SK-N-DZ (cell line): ENCODE measurements at regions not wholly inside any gene's neighbourhood (a gene's known extent, or its start where the extent isn't known, plus 50 kb on each side); places are given as distances from the start of the nearest gene placed in this dataset.
"Not testable (repeated sequence)": the region's sequence is repeated elsewhere in the genome, so short reads cannot be mapped to it uniquely, and the experiment has no call there.

ENCODE experiments used
- DNase-seq: peaks from one replicate; pipeline ENCODE4 v3.0.0-alpha.2; 2015; ENCODE audit warnings: low spot score

DNA sequence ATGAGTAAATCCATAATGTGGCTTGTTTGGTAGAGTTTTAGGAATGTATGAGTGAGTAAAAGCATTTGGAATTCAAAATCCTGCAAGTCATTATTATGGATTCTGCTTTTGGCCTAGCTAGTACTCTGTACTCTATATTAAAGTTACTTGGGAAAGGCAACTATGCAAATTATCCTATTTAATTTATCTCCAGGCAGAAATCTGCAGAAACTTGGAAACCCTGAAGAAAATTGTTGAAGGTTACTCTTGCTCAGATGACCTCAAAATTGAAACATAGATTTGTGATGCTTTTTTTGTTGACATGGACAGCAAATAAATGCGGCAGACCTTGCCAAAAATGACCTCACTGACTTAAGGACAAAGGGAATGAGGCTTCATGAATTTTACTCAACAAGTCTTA lies 477.1 kb upstream of the EYS start:
- DNase-seq: no peak

DNA sequence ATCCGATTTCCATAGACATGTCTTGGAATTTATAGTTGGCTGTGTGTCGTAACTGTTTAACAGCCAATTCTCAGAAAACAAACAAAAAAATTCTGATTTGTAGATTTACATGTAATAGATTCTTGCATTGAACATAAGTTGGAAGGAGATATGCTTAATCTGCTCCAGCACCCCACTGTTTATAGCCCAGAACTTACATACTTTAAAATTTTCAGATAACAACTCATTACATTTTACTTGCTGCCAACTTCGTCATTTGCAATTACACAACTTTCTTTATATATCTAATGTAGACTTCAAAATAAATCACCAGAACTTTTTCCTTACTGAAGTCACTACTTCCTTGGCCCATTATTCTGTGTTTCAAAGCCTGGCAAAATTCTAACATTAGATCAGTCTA lies 472.3 kb upstream of the EYS start:
- DNase-seq: no peak

DNA sequence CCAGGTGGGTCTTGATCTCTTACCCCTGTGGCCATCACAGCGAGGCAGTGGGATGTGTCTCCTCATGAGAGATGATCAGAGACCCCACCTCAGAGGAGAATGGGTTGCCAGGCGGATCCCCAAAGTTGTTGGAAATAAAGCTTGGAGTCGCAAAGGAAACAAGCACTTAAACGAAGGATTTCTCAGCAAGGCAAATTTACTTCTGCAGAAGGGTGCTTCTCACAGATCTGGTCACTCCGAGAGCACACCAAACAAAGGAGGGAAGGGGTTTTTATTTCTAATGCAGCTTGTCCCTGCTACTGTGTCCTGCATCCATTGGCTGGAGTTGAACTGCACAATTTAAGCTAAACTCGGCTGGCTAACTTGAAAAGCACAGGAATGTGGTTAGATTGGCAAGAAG lies 466.6 kb upstream of the EYS start:
- no peak for DNase-seq

DNA sequence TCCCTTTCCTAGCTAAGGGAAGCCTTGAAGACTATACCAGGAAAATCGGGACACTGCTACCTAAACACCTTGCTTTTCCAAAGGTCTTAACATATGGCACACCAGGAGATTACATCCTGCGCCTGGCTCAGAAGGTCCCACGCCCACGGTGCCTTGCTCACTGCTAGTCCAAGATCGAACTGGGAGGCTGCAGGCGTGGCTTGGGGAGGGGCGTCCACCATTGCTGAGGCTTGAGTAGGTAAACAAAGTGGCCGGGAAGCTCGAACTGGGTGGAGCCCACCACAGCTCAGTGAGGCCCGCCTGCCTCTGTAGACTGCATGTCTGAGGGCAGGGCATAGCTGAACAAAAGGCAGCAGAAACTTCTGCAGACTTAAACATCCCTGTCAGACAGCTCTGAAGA lies 459.7 kb upstream of the EYS start:
- not testable (repeated sequence) for DNase-seq

DNA sequence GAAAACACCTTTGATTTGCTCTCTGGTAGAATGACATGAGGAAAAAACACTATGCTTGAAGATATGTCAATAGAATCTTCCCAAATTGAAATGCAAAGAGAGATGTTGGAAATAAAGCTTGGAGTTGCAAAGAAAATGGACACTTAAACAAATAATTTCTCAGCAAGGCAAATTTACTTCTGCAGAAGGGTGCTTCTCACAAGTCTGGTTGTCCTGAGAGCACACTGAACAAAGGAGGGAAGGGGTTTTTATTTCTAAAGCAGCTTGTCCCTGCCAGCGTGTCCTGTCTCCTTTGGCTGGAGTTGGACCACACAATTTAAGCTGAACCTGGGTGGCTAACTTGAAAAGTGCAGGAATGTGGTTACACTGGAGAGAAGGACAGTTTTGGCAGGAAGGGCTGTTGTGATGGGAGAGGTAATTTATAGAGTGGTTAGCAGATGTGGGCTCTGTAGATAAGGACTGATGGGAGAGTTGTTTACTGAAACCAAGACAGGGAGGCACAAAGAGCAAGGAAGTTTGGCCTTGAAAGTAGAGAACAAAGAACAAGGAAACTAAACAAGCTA lies 454.6 kb upstream of the EYS start:
- DNase-seq: no peak

GRCh38 chr6:66159937-66160336 lies 452.9 kb upstream of the EYS start:
- DNase-seq: no peak

- no peak for DNase-seq
Measured at GRCh38 chr6:66153247-66153646, 446.2 kb upstream of the EYS start.

DNA sequence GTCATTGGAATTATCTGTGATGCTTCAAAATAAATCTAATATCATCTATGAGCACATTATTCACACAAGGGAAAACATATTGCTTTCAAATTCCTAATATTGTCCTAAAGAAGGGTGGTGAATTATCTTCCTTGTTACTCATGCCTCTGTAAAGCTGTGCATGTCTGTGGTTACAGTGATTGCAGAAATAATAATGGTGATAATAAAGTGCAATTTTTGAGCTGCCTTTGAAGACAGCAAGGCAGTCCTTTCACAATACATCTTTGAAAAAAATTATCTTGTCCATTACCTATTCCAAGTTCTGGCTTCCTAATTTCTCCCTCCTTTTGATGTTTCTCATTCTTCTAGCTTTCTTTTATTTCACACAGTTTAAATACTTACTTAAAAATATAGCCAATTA lies 442.1 kb upstream of the EYS start:
- DNase-seq: no peak

DNA sequence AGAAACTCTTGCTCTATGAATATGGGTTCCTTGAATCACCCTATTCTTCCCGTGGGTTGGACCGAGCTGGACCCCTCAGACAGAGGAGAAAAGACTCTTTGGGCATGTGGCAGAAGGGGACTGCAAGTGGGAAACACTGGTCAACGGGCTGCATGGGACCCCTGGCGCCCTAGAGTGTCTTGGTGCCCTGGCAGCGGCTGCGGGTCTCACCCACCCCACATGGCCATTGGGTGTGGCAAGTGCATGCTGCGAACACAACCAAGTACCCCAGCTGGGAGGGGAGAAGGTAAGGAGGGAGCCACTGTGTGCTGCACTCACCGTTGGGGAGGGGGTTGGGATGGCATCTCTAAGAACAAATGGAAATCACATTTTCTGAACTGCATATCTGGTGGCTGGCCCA lies 438.8 kb upstream of the EYS start:
- DNase-seq: no peak

DNA sequence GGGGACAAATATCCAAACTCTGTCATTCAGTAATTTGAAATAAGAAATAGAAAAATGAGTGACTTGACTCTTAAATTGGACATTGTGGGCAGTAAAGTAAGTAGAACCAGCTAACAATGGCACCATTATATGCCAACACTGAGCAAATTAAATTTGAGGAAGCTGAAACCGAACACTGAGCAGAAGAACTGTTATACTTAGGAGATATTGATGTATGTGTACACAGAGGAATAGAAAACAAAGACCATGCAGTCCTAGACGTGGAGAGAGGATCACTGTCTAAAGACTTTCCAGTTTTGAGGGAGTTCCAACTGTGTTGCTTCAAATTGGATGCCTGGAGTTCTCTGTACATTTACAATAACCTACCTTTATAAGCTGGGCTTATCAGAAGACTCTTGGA lies 427.0 kb upstream of the EYS start:
- DNase-seq: no peak

- DNase-seq: no peak
Measured at GRCh38 chr6:66128656-66129055, 421.6 kb upstream of the EYS start.

GRCh38 chr6:66128243-66128642 lies 421.2 kb upstream of the EYS start:
- DNase-seq: no peak

DNA sequence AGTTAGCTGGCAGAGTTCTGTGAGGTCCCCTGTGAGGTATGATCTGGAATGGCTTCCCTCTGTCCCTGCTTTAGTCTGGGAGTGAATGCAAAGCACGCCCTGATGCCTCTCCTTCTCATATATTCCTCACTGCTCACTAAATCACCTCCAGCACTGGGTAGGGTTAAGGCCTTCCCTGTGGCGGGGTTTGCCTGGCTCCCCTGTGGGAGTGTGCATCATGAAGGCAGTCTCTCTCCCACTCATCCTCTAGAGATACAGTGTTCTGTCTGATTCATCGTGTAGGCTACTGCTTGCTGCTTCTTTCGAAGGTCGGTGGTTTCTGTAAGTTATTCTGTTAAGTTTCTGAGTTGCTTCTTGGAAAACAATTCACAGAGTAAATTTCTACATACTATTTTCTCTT lies 420.0 kb upstream of the EYS start:
- no peak for DNase-seq

DNA sequence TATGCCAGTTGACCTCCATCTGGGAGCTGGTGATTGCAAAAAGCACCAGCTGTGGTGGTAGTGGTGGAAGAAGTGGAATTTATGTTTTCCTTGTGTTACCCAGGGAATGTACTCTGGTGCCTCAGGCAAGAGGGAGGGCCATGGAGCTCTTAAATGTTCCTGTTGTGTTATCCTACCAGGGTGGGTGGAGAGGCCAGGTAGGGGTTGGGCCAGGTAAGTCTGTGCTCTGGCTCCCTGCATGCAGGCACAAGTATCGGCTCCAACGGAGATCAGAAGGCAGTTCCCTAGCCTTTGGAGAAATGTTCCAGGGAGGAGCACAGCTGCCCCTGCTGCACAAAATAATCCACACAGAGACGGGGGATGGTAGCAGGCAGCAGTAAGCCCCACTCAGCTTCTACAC lies 419.3 kb upstream of the EYS start:
- no peak for DNase-seq

DNA sequence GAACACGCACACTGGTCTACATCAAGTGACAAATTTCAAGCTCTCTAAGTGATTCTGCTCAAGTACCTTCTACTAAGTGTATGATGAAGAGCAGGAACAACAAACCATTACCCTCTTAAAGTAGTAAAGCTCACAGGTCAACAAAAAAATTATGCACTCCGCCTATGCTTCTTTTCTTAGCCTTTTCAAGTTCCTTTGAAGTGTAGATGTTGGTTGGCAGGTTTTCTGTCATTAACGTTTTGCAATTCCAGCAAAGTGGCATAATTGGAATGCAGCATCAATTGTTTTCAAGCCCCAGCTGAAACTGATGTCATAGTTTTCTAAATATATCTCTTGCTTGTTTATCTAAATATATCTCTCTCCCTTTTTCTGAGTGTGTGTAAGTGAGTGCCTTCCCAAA lies 396.9 kb upstream of the EYS start:
- DNase-seq: no peak

- no peak for DNase-seq
Measured at GRCh38 chr6:66103354-66103753, 396.3 kb upstream of the EYS start.

- DNase-seq: no peak
Measured at GRCh38 chr6:66096679-66097078, 389.7 kb upstream of the EYS start.

DNA sequence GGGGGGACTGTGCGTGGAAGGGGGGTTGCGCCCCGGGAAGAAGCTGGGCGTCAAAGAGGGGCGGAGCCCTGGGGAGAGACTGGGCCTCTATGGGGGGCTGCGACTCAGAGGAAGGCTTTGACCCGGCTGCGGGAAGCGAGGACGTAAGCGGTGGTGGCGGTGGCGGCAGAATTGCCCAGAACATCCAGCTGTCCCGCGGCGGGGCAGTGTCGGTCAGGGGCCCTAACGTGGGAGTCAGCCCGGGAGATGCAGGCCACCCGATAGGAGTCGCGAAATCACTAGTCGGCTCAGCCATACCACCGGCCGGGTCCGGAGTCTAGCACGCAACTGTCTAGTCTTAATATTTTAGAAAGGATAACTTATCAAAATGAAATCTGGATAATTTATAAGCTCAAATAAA lies 387.6 kb upstream of the EYS start:
- DNase-seq: no peak

DNA sequence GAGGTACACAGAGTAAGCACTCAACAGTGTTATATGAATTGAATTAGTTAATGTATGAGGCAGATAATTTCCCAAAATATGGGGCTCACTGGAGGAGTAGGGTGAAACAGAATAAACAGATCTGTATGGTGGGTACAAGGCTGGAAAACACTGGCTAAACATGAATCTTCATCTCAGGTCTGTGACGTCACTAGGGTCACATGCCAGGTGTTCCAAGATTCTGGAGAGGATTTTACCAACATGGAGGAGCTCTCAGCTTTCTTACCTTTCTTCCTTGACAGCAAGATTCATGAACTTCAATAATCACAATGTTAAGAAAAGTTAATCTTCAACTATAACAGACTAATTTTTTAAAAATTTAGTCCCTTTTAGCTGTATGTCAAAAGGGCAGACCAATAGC lies 385.3 kb upstream of the EYS start:
- not testable (repeated sequence) for DNase-seq

DNA sequence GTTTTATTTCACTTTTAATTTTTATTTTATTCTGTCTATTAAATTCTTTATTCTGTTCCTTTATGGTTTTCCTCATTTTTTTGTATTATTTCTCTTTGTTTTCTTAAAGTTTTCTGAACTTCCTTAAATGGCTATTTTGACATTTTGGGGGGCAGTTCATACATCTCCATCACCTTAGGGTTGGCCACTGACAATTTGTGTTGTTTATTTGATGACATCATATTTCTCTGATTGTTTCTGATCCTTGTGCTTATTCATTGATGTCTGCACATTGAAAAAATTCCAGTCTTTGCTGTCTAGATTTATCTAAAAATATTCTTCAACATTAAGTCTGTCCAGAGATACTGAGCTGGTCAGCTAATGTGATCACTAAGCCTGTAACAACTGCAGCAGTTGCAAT lies 379.5 kb upstream of the EYS start:
- DNase-seq: no peak

DNA sequence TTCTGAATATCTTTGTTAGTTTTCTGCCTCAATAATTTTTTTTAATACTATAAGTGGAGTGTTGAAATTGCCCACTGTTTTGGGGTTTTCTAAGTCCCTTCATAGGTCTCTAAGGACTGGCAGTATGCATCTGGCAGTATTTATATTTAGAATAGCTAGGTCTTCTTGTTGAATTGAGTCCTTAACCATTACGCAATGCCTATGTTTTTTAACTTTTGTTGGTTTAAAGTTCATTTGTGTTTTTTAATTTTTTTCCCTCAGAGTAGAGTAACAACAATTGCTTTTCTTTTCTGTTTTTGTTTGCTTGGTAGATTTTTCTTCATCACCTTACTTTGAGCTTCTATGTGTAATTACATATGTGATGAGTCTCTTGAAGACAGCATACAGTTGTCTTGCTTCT lies 375.9 kb upstream of the EYS start:
- no peak for DNase-seq

GRCh38 chr6:66068907-66069306 lies 361.9 kb upstream of the EYS start:
- DNase-seq: no peak

DNA sequence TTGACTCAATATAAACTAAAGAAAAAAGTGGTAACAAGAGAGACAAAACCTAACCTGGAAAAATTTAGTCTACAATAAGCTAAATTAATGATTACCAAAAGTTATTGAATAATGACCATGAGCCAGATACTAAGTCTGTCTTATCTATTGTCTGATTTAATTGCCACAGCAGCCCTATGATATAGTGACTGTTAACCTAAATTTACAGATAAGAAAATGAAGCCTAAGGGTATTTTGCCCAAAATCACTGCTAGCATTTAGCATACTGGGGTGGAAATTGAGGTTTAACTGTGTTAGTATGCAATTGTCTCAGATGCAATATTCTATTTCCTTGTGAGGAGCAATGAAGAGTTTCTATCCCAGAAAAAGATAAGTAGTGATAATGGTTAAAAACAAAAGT lies 361.0 kb upstream of the EYS start:
- DNase-seq: no peak

DNA sequence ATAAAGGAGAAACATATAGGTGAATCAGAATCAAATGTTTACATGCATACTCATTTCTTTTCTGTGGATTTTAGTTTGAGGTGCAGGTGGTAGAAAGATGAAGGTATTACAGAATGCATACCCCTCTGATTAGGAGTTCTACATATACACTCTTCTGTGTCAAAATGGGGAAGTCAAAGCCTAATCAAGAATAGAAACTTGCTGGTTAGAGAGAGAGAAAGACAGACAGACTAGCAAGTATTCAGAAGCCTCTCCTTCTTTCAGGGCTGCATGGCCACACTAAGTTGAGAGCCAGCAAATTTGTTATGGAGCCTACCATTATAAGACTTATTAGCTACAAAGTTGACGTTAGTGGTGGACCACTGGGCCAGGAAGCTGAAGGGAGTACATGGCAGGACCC lies 358.3 kb upstream of the EYS start:
- DNase-seq: no peak

GRCh38 chr6:66057034-66057433 lies 350.0 kb upstream of the EYS start:
- DNase-seq: no peak
